SJSA1 (cell line): ENCODE measurements at regions not wholly inside any gene's neighbourhood (a gene's known extent, or its start where the extent isn't known, plus 50 kb on each side); places are given as distances from the start of the nearest gene placed in this dataset.

Source experiments
- DNase-seq, 2 experiments: peaks; one replicate each; pipeline ENCODE4 v3.0.0-alpha.2; 2015 to 2020; ENCODE audit warnings: low spot score in 2 of 2, low read depth in 1 of 2
- H3K27ac ChIP-seq: fragments of 250-450 bp; sonication (Bioruptor Pico); 2 replicates; pipeline ENCODE4 v1.5.1; 2020; ENCODE audit warnings: mild to moderate bottlenecking, moderate library complexity
- H3K27me3 ChIP-seq: fragments of 250-450 bp; sonication (Bioruptor Pico); replicated peaks from 2 replicates; pipeline ENCODE4 v1.5.1; 2020; ENCODE audit warnings: mild to moderate bottlenecking, moderate library complexity
- H3K36me3 ChIP-seq: fragments of 250-450 bp; sonication (Bioruptor Pico); 2 replicates; pipeline ENCODE4 v1.5.1; 2020; ENCODE audit warnings: mild to moderate bottlenecking
- H3K4me1 ChIP-seq: fragments of 250-450 bp; sonication (Bioruptor Pico); replicated peaks from 2 replicates; pipeline ENCODE4 v1.6.1; 2021; ENCODE audit warnings: mild to moderate bottlenecking
- H3K4me3 ChIP-seq: fragments of 250-450 bp; sonication (Bioruptor Pico); 2 replicates; pipeline ENCODE4 v1.5.1; 2020; ENCODE audit warnings: mild to moderate bottlenecking
- H3K9me3 ChIP-seq: fragments of 250-450 bp; sonication (Bioruptor Pico); replicated peaks from 2 replicates; pipeline ENCODE4 v1.5.1; 2020; ENCODE audit warnings: mild to moderate bottlenecking

- Histone ChIP-seq H3K9me3 (no peaks in the 10 kb centered on the region; the same call in 1 of the 2 replicates), H3K4me3 (no peak overlapping the region), H3K27me3 (no peaks in the 10 kb centered on the region), H3K27ac (no peak overlapping the region), H3K4me1 (no peaks in the 10 kb centered on the region), H3K36me3 (no peaks in the 10 kb centered on the region)
- DNase-seq, result no peak
Measured at GRCh38 chr16:65294708-65295107, 172.8 kb upstream of the CDH11 start.

- H3K4me3 ChIP-seq, result no peak overlapping the region
- no peak for DNase-seq
- H3K36me3 ChIP-seq, result no peaks in the 10 kb centered on the region
- no peaks in the 10 kb centered on the region; the same call in 1 of the 2 replicates for H3K9me3 ChIP-seq
- no peaks in the 10 kb centered on the region for H3K4me1 ChIP-seq
- H3K27ac ChIP-seq, result no peak overlapping the region
- H3K27me3 ChIP-seq, result no peaks in the 10 kb centered on the region
Measured at GRCh38 chr16:65294165-65294564, 172.3 kb upstream of the CDH11 start.

GRCh38 chr16:65289022-65289421 is 167.2 kb upstream of the CDH11 start:
- Histone ChIP-seq H3K27ac (no peak overlapping the region), H3K9me3 (no peaks in the 10 kb centered on the region), H3K4me1 (peaks cover 8% of the 10 kb centered on the region; the same call in 1 of the 2 replicates), H3K4me3 (no peak overlapping the region), H3K27me3 (no peaks in the 10 kb centered on the region; the same call in 1 of the 2 replicates), H3K36me3 (no peaks in the 10 kb centered on the region)
- no peak for DNase-seq

GRCh38 chr16:65287307-65287706 is 165.4 kb upstream of the CDH11 start:
- no peaks in the 10 kb centered on the region for H3K9me3 ChIP-seq
- no peak overlapping the region for H3K4me3 ChIP-seq

GRCh38 chr16:65285128-65286048 is 163.5 kb upstream of the CDH11 start:
- no peak overlapping the region for H3K4me3 ChIP-seq
- peak in 1 of 2 experiments; percentile 12 for DNase-seq
- H3K27ac ChIP-seq, result no peak overlapping the region

More at GRCh38 chr16:65287307-65287706, 165.4 kb upstream of the CDH11 start:
- Histone ChIP-seq H3K27me3 (no peaks in the 10 kb centered on the region; the same call in 1 of the 2 replicates), H3K4me1 (peaks cover 8% of the 10 kb centered on the region; the same call in 1 of the 2 replicates), H3K36me3 (no peaks in the 10 kb centered on the region), H3K27ac (no peak overlapping the region)
- no peak for DNase-seq

GRCh38 chr16:65284626-65285025 is 162.8 kb upstream of the CDH11 start:
- Histone ChIP-seq H3K27ac (no peak overlapping the region), H3K4me3 (no peak overlapping the region), H3K36me3 (no peaks in the 10 kb centered on the region), H3K27me3 (no peaks in the 10 kb centered on the region; the same call in 1 of the 2 replicates), H3K4me1 (peaks cover 8% of the 10 kb centered on the region; the same call in 1 of the 2 replicates), H3K9me3 (no peaks in the 10 kb centered on the region)
- no peak for DNase-seq

More at GRCh38 chr16:65285128-65286048, 163.5 kb upstream of the CDH11 start:
- Histone ChIP-seq H3K36me3 (no peaks in the 10 kb centered on the region), H3K4me1 (peaks cover 8% of the 10 kb centered on the region; the same call in 1 of the 2 replicates), H3K27me3 (no peaks in the 10 kb centered on the region; the same call in 1 of the 2 replicates), H3K9me3 (no peaks in the 10 kb centered on the region)

- Histone ChIP-seq H3K4me3 (no peak overlapping the region), H3K9me3 (no peaks in the 10 kb centered on the region), H3K36me3 (no peaks in the 10 kb centered on the region), H3K27ac (no peak overlapping the region), H3K27me3 (no peaks in the 10 kb centered on the region; the same call in 1 of the 2 replicates), H3K4me1 (peaks cover 8% of the 10 kb centered on the region; the same call in 1 of the 2 replicates)
- DNase-seq, result no peak
Measured at GRCh38 chr16:65283181-65283651, 161.4 kb upstream of the CDH11 start.

- no peaks in the 10 kb centered on the region for H3K9me3 ChIP-seq
- no peak overlapping the region for H3K27ac ChIP-seq
- no peaks in the 10 kb centered on the region for H3K36me3 ChIP-seq
- no peak overlapping the region for H3K4me3 ChIP-seq
- H3K27me3 ChIP-seq, result no peaks in the 10 kb centered on the region; the same call in 1 of the 2 replicates
- DNase-seq, result no peak
- H3K4me1 ChIP-seq, result peaks cover 8% of the 10 kb centered on the region; the same call in 1 of the 2 replicates
Measured at GRCh38 chr16:65281586-65281985, 159.7 kb upstream of the CDH11 start.

- Histone ChIP-seq H3K27me3 (no peaks in the 10 kb centered on the region), H3K4me1 (peaks cover 7% of the 10 kb centered on the region; the same call in 1 of the 2 replicates), H3K36me3 (no peaks in the 10 kb centered on the region), H3K27ac (no peak overlapping the region), H3K4me3 (no peak overlapping the region), H3K9me3 (no peaks in the 10 kb centered on the region)
- no peak for DNase-seq
Measured at GRCh38 chr16:65280845-65281512, 159.1 kb upstream of the CDH11 start.

GRCh38 chr16:65279576-65279975 is 157.7 kb upstream of the CDH11 start:
- H3K9me3 ChIP-seq, result no peaks in the 10 kb centered on the region
- H3K27me3 ChIP-seq, result no peaks in the 10 kb centered on the region
- H3K36me3 ChIP-seq, result no peaks in the 10 kb centered on the region
- no peak overlapping the region for H3K27ac ChIP-seq
- no peaks in the 10 kb centered on the region for H3K4me1 ChIP-seq
- no peak overlapping the region for H3K4me3 ChIP-seq
- no peak for DNase-seq

GRCh38 chr16:65278874-65279273 is 157.0 kb upstream of the CDH11 start:
- no peaks in the 10 kb centered on the region for H3K27me3 ChIP-seq
- no peaks in the 10 kb centered on the region for H3K9me3 ChIP-seq
- H3K36me3 ChIP-seq, result no peaks in the 10 kb centered on the region
- H3K4me3 ChIP-seq, result no peak overlapping the region
- no peaks in the 10 kb centered on the region for H3K4me1 ChIP-seq
- H3K27ac ChIP-seq, result no peak overlapping the region
- DNase-seq, result no peak

GRCh38 chr16:65274566-65274965 is 152.7 kb upstream of the CDH11 start:
- no peaks in the 10 kb centered on the region for H3K4me1 ChIP-seq
- no peak overlapping the region for H3K27ac ChIP-seq
- DNase-seq, result no peak
- no peaks in the 10 kb centered on the region for H3K9me3 ChIP-seq
- no peak overlapping the region for H3K4me3 ChIP-seq
- no peaks in the 10 kb centered on the region for H3K27me3 ChIP-seq
- H3K36me3 ChIP-seq, result no peaks in the 10 kb centered on the region

GRCh38 chr16:65272699-65273414 is 151.0 kb upstream of the CDH11 start:
- no peak for DNase-seq
- Histone ChIP-seq H3K9me3 (no peaks in the 10 kb centered on the region), H3K36me3 (no peaks in the 10 kb centered on the region), H3K27ac (no peak overlapping the region), H3K4me3 (no peak overlapping the region), H3K27me3 (no peaks in the 10 kb centered on the region), H3K4me1 (no peaks in the 10 kb centered on the region)
